ENCODE measurements at regions not wholly inside any gene's neighbourhood (a gene's known extent, or its start where the extent isn't known, plus 50 kb on each side); places are given as distances from the start of the nearest gene placed in this dataset.
"Not testable (repeated sequence)": the region's sequence is repeated elsewhere in the genome, so short reads cannot be mapped to it uniquely, and the experiment has no call there.

- not testable (repeated sequence) for H3K36me3 ChIP-seq (ENCODE audit: insufficient read depth); DNase-seq (ENCODE audit: extremely low spot score); H3K4me1 ChIP-seq (ENCODE audit: insufficient read depth); H3K4me3 ChIP-seq (ENCODE audit: low read depth, low read length); H3K27ac ChIP-seq (ENCODE audit: low read depth)
- WGBS, result 77% methylated on average over 17 of the region's 17 CpGs
These were observed 1948.0 kb upstream of the DEFB115 start for GRCh38 chr20:29309481-29309880.

DNA sequence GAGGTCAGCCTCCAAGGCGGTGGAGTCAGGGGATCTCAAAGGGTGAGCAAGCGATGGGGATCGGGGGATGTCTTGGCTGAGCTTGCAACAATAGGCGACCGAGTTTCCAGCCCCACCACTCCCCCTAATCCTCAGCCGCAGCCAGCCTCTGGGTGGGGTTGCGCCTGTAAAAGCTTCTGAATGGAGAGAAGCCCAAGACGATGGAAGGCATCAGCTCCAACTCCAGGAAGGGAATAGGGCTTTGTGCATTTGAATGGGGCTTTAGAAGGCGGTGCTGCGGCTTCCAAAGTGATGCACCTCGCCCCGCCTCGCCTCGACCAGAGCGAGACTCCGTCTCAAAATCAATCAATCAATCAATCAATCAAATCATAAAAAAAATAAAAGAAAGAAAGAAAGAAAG, 1946.4 kb upstream of the DEFB115 start:
- not testable (repeated sequence) for H3K36me3 ChIP-seq (ENCODE audit: insufficient read depth); H3K4me3 ChIP-seq (ENCODE audit: low read depth, low read length); H3K4me1 ChIP-seq (ENCODE audit: insufficient read depth); H3K27ac ChIP-seq (ENCODE audit: low read depth); DNase-seq (ENCODE audit: extremely low spot score)
- 67% methylated on average over 16 of the region's 16 CpGs for WGBS

- not testable (repeated sequence) for H3K4me3 ChIP-seq (ENCODE audit: low read depth, low read length); H3K4me1 ChIP-seq (ENCODE audit: insufficient read depth); H3K36me3 ChIP-seq (ENCODE audit: insufficient read depth); DNase-seq (ENCODE audit: extremely low spot score); H3K27ac ChIP-seq (ENCODE audit: low read depth)
- 67% methylated on average over 8 of the region's 8 CpGs for WGBS
These were observed 1944.8 kb upstream of the DEFB115 start for GRCh38 chr20:29312679-29313078.

DNA sequence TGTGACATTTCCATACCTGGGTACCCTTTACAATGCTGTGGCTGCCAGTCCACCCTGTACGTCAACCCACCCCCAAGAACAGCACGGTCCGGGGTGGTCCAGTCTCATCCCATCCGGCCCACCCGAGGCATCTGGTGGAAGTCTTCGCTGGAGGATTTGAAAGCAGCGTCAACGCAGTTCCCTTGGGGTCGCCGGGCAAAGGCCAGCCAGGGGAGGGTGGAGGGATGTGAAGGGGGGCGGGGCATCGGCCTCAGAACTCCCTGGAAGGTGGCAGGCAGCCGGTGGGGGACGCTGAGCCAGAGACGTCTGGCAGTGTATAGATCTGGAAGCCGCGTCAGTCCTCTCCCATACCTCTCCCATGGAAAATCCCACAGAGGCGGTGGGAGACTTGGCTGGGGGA, 1944.0 kb upstream of the DEFB115 start:
- no peak for DNase-seq (ENCODE audit: extremely low spot score)
- Histone ChIP-seq H3K4me1 (ENCODE audit: insufficient read depth) (no peaks in the 10 kb centered on the region), H3K27ac (ENCODE audit: low read depth) (no peak overlapping the region), H3K36me3 (ENCODE audit: insufficient read depth) (no peaks in the 10 kb centered on the region), H3K4me3 (ENCODE audit: low read depth, low read length) (no peak overlapping the region)
- WGBS, result 78% methylated on average over 18 of the region's 18 CpGs

DNA sequence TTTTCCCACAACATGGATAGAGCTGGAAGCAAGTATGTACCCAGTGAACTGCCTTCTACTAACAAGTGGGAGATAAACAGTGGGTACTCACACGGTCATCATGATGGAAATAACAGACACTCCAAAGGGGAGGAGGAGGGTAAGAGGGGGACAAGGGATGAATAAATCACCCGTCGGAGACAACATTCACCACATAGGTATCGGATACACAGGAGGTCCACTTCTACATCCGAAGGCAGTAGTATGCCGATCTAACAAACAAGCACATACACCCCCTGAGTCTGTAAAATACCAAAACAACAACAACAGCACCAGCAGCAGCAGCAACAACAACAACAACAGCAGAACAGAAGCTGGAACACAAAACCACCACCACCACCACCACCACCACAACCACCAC, 1943.2 kb upstream of the DEFB115 start:
- Histone ChIP-seq H3K27ac (ENCODE audit: low read depth) (no peak overlapping the region), H3K36me3 (ENCODE audit: insufficient read depth) (no peaks in the 10 kb centered on the region), H3K4me1 (ENCODE audit: insufficient read depth) (no peaks in the 10 kb centered on the region), H3K4me3 (ENCODE audit: low read depth, low read length) (no peak overlapping the region)
- WGBS, result 82% methylated on average over 6 of the region's 6 CpGs
- DNase-seq (ENCODE audit: extremely low spot score), result no peak

- Histone ChIP-seq H3K36me3 (ENCODE audit: insufficient read depth) (no peaks in the 10 kb centered on the region), H3K4me3 (ENCODE audit: low read depth, low read length) (no peak overlapping the region), H3K4me1 (ENCODE audit: insufficient read depth) (no peaks in the 10 kb centered on the region), H3K27ac (ENCODE audit: low read depth) (no peak overlapping the region)
- WGBS, result 55% methylated on average over 37 of the region's 37 CpGs
- no peak for DNase-seq (ENCODE audit: extremely low spot score)
These were observed 1938.5 kb upstream of the DEFB115 start for GRCh38 chr20:29318871-29319461.

- 38% methylated on average over 23 of the region's 23 CpGs for WGBS
- no peaks in the 10 kb centered on the region for H3K36me3 ChIP-seq (ENCODE audit: insufficient read depth)
- no peaks in the 10 kb centered on the region for H3K4me1 ChIP-seq (ENCODE audit: insufficient read depth)
- no peak overlapping the region for H3K27ac ChIP-seq (ENCODE audit: low read depth)
- DNase-seq (ENCODE audit: extremely low spot score), result no peak
- H3K4me3 ChIP-seq (ENCODE audit: low read depth, low read length), result no peak overlapping the region
These were observed 1937.7 kb upstream of the DEFB115 start for GRCh38 chr20:29319725-29320124.

DNA sequence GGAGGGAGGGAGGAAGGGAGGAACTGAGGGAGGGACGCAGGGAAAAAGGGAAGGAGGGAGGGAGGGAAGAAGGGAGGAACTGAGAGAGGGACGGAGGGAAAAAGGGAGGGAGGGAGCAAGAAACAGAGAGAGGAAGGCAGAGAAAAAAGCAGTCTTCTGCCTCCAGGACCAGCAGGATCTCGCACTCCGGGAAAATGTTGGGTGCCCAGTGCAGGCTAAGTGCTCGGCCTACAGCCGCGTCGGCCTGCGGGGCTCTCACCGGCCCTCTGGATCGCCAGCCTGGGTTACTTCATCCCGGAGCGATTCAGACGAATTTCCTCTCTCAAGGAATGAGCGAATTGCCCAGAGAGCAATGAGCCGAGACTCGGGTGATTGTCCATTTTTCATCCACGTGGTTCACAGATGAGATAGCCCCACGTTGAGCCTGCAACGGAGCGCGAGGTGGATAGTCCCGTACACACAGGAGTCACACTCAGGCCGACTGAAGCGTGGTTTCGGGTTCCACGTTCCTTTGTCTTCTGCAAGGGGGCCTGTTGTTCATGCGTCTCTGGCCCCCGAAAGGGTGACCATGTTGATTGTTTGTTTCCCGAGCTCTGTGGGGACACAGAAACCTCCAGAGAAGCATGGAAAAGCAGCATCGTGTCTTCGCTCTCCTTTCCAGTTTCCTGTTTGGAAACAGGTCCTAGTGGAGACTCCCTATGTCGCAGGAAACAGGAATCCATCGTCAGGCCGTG, 1937.1 kb upstream of the DEFB115 start:
- 33% methylated on average over 35 of the region's 35 CpGs for WGBS
- H3K4me3 ChIP-seq (ENCODE audit: low read depth, low read length); DNase-seq (ENCODE audit: extremely low spot score); H3K4me1 ChIP-seq (ENCODE audit: insufficient read depth); H3K27ac ChIP-seq (ENCODE audit: low read depth); H3K36me3 ChIP-seq (ENCODE audit: insufficient read depth): not testable (repeated sequence)

GRCh38 chr20:29323631-29324515, 1933.6 kb upstream of the DEFB115 start:
- WGBS, result 79% methylated on average over 37 of the region's 37 CpGs
- DNase-seq (ENCODE audit: extremely low spot score); H3K4me1 ChIP-seq (ENCODE audit: insufficient read depth); H3K27ac ChIP-seq (ENCODE audit: low read depth); H3K36me3 ChIP-seq (ENCODE audit: insufficient read depth); H3K4me3 ChIP-seq (ENCODE audit: low read depth, low read length): not testable (repeated sequence)

- H3K4me3 ChIP-seq (ENCODE audit: low read depth, low read length); H3K27ac ChIP-seq (ENCODE audit: low read depth); H3K36me3 ChIP-seq (ENCODE audit: insufficient read depth); H3K4me1 ChIP-seq (ENCODE audit: insufficient read depth); DNase-seq (ENCODE audit: extremely low spot score): not testable (repeated sequence)
- 72% methylated on average over 34 of the region's 34 CpGs for WGBS
These were observed 1932.8 kb upstream of the DEFB115 start for GRCh38 chr20:29324516-29325303.

DNA sequence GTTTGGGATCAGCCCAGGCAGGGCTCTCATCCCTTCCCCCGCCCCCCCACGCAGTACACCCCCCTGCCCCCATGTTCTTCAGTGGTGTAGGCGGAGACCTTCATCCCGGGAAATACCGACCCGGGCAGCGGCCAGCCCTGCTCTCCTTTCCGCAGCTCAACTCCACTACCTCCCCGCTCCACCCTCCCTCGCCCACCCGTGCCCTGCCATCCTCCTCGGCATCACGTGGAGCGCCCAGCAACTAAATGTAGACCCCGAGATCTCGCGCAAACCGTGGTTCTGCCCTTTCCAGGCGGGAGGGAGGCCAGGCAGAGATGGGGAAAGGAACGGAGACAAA, 1932.2 kb upstream of the DEFB115 start:
- H3K4me1 ChIP-seq (ENCODE audit: insufficient read depth), result no peaks in the 10 kb centered on the region
- 70% methylated on average over 20 of the region's 20 CpGs for WGBS
- no peak overlapping the region for H3K4me3 ChIP-seq (ENCODE audit: low read depth, low read length)
- H3K36me3 ChIP-seq (ENCODE audit: insufficient read depth), result no peaks in the 10 kb centered on the region
- no peak for DNase-seq (ENCODE audit: extremely low spot score)
- no peak overlapping the region for H3K27ac ChIP-seq (ENCODE audit: low read depth)

DNA sequence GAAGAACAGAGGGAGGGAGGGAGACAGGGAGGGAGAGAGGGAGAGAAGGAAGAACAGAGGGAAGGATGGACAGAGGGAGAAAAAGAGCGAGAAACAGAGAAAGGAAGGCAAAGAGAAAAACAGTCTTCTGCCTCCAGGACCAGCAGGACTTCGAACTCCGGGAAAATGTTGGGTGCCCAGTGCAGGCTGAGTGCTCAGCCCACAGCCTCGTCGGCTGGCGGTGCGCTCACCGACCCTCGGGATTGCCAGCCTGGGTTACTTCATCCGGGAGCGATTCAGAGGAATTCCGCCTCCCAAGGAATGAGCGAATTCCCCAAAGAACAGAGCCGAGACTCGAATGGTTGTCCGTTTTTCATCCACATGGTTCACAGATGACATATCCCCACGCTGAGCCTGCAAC, 1931.7 kb upstream of the DEFB115 start:
- not testable (repeated sequence) for H3K4me3 ChIP-seq (ENCODE audit: low read depth, low read length); H3K27ac ChIP-seq (ENCODE audit: low read depth)
- WGBS, result 77% methylated on average over 14 of the region's 17 CpGs

DNA sequence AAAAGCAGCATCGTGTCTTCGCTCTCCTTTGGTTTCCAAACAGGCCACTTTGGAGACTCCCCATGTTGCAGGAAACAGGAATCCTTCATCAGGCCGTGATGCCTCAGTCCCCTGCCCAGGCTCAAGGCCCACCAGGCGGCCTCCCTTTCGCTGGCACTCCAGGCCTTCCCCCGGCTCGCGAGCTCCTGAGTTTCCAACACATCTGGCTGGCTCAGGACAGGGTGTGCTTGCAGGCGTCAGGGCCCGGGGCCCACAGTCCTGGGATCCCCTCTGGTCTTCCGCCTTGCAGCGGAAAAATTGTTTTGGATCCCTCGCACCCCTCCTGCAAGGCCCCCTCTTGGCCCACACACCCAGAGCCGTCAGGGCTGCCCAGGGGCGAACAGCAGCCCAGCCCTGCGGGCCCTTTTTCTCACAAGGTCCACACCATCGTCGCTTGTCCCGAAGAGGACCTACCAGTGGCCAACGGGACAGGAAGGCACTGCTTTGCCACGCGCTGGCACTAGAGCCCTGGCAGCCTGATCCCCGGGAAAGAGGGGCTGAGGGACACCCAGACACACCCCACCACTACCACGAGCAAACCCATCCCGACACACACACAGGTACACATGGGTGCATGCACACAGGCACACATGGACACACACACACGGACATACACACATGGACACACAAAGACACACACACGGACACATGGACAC, 1930.9 kb upstream of the DEFB115 start:
- no peaks in the 10 kb centered on the region for H3K36me3 ChIP-seq (ENCODE audit: insufficient read depth)
- no peak for DNase-seq (ENCODE audit: extremely low spot score)
- 74% methylated on average over 27 of the region's 27 CpGs for WGBS
- no peaks in the 10 kb centered on the region for H3K4me1 ChIP-seq (ENCODE audit: insufficient read depth)
- H3K4me3 ChIP-seq (ENCODE audit: low read depth, low read length), result no peak overlapping the region
- H3K27ac ChIP-seq (ENCODE audit: low read depth), result no peak overlapping the region

More for the DNA sequence above, 1931.7 kb upstream of the DEFB115 start:
- H3K4me1 ChIP-seq (ENCODE audit: insufficient read depth); DNase-seq (ENCODE audit: extremely low spot score); H3K36me3 ChIP-seq (ENCODE audit: insufficient read depth): not testable (repeated sequence)

Data from urinary bladder (tissue), 3 donors.